GM18907 (cell line): ENCODE measurements at regions not wholly inside any gene's neighbourhood (a gene's known extent, or its start where the extent isn't known, plus 50 kb on each side); places are given as distances from the start of the nearest gene placed in this dataset.

Experiments
- ATAC-seq: cut with Tn5 transposase; IDR thresholded peaks from one replicate; pipeline ENCODE4 v1.9.1; 2021; ENCODE audit warnings: mild to moderate bottlenecking, moderate library complexity; ENCODE audit not compliant: unreplicated experiment

DNA sequence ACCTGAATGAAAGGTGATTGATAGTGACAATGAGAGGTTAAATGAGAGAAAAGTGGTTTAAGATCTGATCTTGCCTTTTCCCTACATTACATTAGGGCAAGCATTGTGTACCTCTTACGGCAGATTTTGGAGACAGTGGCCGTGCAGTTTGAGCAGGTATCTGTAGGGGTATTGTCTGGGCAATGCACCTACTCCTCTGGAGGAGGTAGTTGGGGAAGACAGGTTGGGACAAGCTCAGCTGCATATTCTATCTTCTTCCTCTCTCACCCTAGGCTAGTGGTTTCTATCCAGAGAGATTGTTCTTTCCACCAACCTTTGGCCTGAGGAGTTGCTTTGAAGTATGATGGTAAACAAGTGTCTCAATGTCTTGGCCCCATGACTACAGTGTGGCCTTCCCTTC is 323.2 kb downstream of the CYP26B1 start:
- ATAC-seq: no peak

DNA sequence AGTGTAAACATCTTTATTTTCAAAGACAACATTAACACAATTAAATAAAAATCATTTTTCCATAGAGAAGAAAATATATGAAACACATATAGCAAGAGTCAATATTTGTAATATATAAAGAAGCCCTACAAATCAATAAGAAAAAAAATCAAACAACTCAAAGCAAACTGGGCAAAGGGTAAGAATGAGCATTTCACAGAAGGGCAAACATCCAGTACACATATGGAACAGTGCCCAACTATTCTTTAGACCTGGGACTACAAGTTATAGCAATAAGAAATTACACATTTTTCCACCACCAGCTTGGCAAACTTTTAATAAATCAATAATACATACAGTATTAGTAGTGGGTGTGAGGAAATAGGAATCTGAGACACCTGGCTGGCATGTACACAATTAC is 324.1 kb downstream of the CYP26B1 start:
- ATAC-seq: no peak

DNA sequence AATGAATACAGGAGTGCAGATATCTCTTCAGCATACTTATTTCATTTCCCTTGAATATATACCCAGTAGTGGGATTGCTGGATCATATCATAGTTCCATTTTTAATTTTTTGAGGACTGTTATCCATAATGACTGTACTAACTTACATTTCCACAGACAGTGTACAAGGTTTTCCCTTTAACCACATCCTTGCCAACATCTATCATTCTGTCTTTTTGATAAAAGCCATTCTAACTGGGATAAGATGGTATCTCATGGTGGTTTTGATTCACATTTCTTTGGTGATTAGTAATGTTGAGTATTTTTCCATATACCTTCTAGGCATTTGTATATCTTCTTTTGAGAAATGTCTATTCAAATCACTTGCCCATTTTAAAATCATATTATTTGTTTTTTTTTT is 325.2 kb downstream of the CYP26B1 start:
- no peak for ATAC-seq

DNA sequence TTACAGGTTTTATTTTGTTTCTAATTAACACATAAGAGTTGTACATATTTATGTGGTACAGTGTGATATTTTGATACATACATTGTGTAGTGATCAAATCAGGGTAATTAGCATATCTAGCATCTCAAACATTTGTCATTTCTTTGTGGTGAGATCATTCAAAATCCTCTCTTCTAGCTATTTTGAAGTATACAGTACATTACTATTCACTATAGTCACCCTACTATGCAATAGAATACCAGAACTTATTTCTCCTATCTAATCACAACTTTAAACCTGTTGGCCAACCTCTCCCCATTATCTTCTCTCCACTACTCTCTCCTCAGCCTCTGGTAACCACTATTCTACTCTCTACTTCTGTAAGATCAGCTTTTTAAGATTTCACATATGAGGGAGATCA is 325.8 kb downstream of the CYP26B1 start:
- ATAC-seq: no peak

DNA sequence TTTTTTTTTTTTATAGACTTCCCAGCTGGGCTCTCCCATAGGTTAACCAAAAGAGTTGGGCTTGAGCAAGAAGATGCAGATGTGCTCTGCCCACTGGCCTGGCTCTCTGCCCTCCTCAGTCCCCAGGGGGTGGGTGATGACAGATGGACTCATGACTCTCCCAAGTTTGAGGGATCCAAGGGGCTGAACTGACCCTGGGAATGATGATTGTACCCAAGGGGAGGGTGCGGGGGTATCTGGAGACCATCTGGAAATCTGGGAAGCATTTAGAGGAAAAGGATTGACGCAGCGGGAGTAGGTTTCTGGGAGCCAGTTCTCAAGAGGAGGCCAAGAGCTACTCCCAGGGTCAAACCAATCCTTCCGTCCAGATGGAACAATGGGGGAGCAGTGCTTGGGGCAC is 330.8 kb downstream of the CYP26B1 start:
- ATAC-seq: no peak

DNA sequence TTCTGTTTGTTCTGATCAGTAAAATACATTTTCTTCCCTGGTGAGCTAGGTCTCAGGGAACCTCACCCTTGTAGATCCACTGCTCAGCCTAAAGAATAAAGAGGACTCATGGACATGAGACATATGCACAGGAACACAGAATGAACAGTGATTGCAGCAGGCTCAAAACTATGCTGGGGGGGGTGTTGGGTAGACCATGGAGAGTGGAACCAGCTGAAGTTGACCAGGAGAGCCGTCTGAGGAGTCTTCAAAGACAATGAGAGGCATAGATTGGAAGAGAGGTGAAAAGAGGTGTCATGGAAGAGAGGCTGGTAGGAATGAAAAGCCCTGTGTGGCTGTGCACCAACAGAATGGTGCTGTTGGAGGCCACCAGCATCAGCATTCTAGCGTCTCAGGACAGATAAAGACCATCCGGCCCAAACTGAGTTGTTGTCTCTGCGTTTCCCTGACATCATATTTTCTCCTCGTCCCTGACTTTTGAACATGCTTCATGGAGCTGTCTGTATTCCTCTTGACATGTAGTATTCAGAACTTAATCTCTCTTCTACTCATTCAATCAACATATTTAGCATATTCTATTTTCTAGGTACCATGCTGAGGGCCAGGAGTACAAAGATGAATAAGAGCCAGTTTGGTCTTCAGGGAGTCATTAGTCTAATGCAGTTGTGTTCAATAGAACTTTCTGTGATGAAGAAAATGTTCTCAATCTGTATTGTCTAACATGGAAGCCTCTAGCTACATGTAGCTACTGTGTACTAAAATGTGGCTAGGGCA is 331.8 kb downstream of the CYP26B1 start:
- ATAC-seq: no peak

DNA sequence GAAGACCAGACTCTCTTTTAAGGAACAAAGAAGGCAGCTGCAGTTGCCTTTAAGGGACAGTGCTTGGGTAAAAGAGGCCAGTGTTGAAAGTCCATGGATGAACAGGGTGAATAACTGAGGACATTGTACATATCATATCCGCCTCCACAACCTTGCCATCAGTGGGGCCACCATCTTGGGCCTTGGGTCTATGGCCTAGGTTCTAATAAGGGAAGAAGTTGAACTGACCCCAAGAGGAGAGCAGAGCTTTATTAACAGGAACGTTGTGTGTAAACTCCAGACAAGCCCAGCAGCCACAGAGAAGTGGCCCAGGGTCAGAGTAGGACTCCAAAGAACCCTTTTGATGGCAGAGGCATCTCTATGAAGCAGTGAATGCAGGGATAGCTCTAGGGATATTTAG is 332.8 kb downstream of the CYP26B1 start:
- no peak for ATAC-seq

DNA sequence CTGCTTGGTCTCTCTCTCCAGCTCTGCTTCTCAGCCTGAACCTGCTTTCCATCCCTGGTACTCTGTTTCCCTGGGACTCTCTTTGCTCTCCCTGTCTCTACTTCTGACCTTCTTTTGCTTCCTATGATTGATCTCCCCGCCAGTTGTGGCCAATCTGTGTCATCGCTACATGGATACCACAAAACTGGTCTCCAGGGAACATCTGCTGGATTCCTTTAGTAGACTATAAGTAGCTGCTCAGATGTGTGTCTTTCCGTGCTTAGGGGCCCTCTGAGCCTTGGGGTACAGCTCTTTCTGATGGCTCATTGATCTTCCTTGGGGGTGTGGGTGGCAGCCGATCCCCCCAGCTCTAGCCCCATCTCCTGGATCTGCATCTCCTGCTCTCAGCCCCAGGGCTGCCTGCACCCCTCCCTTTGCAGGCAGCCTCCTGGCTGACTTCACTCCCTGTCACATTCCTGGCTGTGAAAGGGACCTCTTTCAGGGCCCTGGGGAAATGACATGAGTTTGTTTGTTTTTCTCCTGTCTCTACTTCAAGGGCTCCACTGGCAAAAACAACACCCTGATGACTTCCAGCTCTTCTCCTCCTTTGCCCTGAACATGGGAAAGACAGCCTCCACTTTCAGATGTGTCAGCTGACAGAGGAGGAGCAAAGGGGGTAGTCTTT is 333.7 kb downstream of the CYP26B1 start:
- no peak for ATAC-seq

DNA sequence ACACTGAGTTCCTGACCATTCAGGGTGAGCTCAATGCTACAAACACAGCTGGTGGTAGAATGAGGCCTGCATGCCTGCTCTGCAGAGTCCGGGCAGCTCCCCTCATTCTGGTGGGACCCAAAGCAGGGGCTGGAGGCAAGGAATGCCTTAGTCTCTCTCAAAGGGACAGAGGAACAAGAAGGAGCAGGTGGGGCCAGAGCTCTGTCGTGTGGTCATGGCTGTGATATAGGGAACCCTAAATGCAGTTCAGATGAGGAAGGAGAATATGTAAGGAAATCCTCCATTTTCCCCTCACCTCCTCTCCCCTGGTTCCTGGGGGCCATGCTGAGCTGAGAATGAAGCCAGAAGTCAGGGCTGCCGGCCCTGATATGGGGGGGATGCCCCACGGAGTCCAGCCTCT is 334.3 kb downstream of the CYP26B1 start:
- no peak for ATAC-seq

DNA sequence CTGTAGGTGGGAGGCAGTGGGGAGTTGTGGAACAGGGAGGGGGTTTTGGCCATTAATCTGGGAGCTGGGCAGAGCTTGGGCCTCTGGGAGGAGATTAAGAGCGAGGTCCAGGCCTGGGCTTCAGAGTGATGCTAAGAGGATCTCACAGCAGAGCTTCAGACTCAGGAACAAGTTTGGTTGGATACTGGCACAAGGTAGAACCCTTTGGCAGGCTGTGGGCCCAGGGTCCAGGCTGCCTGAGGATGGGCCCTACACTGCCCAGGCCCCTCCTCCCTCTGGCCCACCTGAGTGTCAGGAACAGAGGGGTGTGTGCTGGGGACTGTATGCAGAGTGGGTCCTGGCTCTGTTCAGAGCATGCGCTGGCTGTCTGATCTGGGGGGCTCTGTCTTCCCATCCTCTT is 334.9 kb downstream of the CYP26B1 start:
- no peak for ATAC-seq

DNA sequence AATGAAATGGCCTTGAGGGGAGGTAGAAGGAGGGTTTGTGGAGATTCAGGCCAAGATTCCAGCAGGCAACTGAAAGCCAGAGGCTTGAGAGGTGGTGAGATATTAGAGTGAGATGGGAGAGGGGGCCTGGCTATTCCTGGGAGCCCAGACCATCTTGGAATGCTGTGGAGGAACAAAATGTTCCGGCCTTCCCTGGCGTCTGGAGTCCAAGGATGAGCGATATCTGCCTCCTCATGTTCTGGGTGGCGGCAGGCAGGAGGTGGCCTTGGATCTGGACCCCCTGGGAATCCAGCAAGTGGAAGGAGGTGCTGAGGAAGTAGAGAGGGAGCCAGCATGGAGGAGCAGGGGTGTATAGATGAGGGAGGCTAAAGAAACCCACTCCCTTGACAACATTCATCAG is 335.9 kb downstream of the CYP26B1 start:
- no peak for ATAC-seq

DNA sequence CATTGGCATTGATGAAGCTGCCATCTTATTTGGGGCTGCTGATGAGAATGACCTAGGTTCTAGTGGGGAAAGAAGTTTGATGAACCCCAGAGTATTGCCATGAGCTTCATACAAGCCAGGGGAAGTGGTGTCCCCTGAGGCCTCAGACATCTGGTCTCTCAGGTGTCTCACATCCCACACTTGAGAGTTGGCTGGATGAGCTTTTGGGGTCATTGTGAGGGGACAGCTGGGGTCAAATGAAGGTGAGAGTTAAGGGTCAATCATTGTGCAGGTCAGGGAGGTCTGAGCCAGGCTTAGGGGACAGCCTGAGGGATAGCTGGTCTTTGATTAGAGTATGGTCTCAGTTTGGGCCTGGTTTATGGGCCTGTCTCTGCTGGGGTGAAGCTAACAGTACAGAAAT is 336.5 kb downstream of the CYP26B1 start:
- no peak for ATAC-seq

DNA sequence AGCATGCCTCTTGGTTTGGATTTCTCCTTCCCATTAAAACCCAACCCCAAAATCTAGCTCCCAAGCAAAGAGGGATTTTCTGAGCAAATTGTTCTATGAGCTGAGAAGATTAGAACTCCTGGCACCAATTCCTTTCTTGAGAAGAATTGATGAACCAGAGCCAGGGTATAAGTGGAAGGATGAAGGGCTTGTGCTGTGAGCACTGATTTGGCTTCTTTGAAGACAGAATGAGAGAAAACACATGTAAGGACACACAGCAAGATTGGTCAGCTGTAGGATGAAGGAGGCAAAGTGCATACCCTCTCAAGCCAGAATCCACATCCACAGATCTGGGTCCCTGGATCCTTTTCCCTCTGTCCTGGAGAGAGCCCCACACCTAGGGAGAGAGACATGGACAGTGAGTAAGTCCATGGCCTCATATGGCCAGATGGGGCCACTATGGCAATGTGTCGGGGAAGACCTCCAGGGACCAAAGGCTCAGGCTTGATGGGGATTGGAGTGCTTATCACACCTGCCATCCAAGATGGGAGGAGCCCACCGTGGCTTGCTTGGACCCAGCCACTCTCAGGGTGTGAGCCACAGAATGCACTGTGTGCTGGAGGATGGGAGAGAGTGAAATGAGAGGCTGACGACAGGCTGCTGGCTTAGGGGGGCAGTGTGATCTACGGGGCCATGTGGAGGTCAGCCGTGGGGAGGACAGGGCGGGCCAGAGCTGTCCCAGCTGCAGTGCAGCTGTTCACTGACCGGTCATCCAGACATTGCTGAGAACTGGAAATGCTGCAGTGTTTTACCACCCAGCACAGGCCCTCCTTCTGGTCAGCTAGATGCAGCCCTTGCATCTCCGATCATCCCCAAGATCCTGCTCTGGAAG is 339.8 kb downstream of the CYP26B1 start:
- no peak for ATAC-seq

DNA sequence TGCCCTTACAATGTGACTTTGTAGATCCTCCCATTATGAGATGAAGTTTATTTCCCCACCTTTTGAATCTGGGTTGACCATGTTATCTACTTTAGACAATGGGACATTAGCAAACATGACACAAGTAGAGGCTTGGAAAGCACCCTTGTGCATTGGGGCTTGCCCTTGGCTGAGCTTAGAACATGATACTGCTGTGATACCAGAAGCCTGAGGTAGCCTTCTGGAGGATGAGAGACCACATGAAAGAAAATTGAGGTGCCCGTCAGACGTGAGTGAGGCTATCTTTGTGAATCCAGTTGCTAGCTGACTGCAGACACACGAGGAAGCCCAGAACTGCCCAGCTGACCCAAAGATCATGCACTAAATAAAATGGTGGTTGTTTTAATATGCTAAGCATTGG is 341.2 kb downstream of the CYP26B1 start:
- ATAC-seq: no peak

DNA sequence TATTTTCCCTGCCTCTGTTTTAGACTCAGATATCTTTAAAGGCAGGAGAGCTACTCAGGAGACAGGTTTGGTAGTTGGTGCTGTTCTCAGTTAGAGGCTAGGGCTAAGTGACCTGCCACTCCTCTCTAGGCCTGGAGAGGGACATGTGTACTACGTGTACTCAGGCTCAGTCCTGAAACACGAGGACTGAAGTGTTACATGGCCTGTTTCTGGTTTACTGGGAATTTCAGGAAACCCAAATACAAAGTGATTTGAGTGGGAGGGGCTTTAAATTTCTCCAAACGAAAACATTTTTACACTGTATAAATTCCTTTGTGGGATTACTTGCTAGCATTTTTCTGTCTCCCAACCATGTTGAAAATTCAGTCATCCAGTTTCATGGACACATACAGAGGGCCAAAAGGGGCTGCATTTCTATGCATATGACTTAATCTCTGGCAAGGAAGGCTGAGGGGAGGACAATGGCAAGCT is 343.3 kb downstream of the CYP26B1 start:
- no peak for ATAC-seq

DNA sequence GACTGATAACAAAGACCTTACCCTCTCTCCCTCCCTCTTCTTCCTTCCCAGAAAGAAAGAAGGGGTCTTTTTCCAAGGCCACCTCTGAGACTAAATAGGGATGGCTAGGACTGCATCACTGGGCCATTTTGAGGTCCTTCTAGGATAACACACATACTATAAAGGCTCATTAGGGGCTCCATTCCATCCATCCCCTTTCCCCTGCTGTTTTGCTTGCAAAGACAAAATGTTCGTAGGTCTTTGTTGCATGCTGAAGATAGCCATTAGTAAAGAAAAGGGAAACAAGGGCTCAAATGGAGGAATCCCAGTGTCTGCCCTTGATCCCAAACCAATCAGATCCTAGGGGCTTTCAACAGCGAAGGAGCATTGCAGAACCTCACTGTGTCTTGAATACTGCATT is 344.3 kb downstream of the CYP26B1 start:
- no peak for ATAC-seq

DNA sequence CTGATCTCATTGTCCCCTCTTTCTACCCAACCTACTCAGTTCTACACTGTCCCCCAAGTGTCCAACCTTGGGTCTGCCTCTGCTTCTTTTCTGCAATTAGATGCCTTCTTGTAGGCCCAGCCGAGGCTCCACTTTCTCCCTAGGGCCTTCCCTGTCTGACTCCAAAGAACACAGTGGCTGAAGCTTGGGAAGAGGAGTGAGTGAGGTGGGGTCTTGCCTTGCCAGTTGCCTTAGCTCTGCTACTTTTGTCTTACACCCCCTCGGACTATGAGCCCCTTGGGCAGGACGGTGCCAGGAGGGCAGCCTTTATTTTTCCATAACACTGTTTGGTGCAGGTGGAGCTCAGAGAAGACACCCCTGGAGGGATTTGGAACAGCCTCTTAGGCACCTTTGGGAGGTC is 345.1 kb downstream of the CYP26B1 start:
- ATAC-seq: no peak

DNA sequence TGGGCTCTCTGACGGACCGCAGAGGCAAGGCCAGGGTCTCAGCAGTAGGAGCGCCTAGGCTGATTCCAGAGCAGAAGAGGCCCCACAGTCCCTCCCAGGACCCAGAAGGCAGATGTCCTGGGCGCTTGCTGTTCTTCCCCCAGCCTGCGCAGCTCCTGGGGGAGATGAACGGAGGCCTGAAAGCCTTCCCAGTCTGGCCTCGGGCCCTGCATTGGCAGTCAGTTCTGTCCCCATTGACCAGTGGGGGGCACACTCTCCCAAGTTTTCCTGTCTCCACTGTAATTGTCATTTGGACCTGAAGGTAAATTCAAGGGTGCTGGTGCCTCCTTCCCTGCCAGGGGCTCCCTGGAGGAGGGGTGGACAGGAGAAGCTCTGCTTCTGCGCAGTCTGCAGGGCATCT is 345.7 kb downstream of the CYP26B1 start:
- ATAC-seq: no peak

DNA sequence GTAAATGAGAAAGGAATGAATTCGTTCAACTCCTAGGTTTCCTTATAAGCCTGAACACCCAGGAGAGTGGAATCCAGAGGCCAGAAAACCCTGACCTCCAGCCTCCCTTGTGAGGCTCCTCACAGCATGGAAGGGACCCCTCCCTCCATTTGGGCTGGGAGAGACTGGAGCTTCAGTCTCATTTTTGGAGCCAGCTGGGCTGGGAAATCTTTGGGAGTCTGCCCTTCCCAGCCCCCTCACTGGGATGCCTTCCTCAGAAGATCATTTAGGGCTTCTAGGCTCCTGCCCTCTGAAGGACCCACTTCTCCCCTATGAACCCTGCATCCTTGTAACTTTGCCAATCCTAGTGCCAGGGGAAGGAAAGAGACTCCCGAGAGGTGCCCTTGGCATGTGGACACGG is 346.1 kb downstream of the CYP26B1 start:
- ATAC-seq: no peak

DNA sequence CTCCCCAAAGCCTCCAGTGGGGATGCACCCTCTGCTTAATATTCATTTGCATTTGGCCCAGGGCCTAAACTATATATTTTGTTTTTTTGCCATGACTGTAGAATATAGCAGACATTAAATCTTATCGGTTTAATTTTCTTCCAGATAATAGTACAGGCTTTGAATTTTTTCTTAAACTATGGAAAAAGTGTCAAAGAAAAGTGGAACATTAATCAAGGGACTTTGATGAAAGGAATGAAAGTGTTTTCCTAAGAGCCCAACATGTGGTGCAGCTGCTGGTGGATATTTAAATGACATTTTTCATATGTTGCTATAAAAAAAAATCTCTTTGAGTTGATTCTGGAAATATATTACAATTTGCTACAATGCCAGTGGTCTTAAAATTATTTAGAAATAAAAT is 346.8 kb downstream of the CYP26B1 start:
- no peak for ATAC-seq

DNA sequence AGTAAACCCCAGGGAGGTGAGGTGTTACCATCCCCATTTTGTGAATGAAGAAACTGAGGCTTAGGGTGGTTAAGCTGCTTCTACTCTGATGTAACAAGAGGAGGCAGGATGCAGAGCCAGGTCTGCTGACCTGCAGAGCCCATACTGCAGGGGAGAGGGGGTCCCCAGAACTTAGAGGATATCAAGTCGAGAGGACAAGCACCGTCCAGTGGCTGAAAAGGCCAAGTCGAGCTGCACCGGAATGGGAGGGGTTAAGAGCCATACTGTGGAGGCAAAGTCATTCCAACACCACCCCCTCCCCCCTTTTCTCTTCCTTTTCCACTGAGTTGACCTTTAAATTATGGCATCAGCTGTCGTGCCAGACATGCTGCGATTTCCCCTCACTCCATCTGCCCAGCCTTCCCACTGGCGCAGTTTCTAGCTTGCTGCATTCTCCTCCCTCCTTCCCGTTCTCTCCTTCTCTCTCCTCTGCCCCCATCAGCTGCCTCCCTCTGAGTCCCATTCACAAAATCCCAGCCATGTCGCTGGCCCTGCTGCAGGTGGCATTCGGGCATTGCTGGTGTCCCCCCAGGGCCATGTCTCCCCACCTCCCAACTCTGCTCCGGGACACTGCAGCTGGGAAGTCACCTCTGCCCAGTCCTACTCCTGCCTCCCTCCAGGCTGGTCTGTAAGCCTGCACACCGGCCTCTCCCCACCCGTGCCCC is 346.9 kb downstream of the DYSF start:
- ATAC-seq: no peak
